Neural progenitor cell (in vitro differentiated cells): ENCODE measurements at regions not wholly inside any gene's neighbourhood (a gene's known extent, or its start where the extent isn't known, plus 50 kb on each side); places are given as distances from the start of the nearest gene placed in this dataset.

Experiments
- EZH2 ChIP-seq: fragments of 200-600 bp; sonication (generic); IDR thresholded peaks from 2 replicates; pipeline ENCODE4 v1.6.1; 2017; ENCODE audit warnings: antibody characterized with exemption, mild to moderate bottlenecking, moderate library complexity
- EZH2phosphoT487 ChIP-seq: fragments of 200-600 bp; sonication (generic); IDR thresholded peaks from 2 replicates; pipeline ENCODE4 v1.6.1; 2017; ENCODE audit warnings: antibody characterized with exemption
- TF ChIP-seq, protein P1 (sequence below): fragments of 200-600 bp; sonication (generic); IDR thresholded peaks from 2 replicates; pipeline ENCODE4 v1.5.1; 2017; ENCODE audit warnings: antibody characterized with exemption, mild to moderate bottlenecking

DNA sequence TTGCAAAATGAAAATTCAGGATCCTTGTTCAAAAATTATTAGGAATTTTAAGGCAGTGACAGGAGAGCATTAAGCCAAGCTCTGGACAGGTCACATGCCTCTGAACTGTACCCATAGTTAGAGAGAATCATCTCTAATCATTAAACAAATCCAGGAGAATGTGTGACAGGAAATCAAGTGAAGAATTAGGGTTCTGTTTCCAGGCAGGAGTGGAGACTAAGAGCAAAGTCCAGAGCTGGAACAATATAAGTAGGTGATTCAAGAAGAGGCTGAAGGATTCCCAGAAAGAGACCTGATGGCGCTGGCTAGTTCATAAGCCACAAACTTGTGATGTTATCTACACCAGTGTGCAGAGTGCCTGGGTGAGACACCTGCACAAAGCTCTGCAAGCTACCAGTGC is 104.6 kb upstream of the PRKG2 start:
- no peak for TF ChIP-seq EZH2
- no peak for TF ChIP-seq EZH2phosphoT487
- TF ChIP-seq, protein P1, sequence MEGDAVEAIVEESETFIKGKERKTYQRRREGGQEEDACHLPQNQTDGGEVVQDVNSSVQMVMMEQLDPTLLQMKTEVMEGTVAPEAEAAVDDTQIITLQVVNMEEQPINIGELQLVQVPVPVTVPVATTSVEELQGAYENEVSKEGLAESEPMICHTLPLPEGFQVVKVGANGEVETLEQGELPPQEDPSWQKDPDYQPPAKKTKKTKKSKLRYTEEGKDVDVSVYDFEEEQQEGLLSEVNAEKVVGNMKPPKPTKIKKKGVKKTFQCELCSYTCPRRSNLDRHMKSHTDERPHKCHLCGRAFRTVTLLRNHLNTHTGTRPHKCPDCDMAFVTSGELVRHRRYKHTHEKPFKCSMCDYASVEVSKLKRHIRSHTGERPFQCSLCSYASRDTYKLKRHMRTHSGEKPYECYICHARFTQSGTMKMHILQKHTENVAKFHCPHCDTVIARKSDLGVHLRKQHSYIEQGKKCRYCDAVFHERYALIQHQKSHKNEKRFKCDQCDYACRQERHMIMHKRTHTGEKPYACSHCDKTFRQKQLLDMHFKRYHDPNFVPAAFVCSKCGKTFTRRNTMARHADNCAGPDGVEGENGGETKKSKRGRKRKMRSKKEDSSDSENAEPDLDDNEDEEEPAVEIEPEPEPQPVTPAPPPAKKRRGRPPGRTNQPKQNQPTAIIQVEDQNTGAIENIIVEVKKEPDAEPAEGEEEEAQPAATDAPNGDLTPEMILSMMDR: no peak
